GM12892 (cell line): ENCODE measurements at regions not wholly inside any gene's neighbourhood (a gene's known extent, or its start where the extent isn't known, plus 50 kb on each side); places are given as distances from the start of the nearest gene placed in this dataset.

Source experiments
- DNase-seq: peaks from one replicate; pipeline ENCODE4 v3.0.0; 2011; ENCODE audit not compliant: insufficient read length
- FAIRE-seq: peaks from 2 replicates; lab custom pipeline; 2011; peaks lifted over from hg19 to GRCh38; lab: Jason Lieb, UNC
- POLR2A ChIP-seq: IDR thresholded peaks from 2 replicates; pipeline ENCODE4 v1.6.1; 2011; ENCODE audit warnings: low read depth, low read length, control low read depth
- POLR2AphosphoS5 ChIP-seq: IDR thresholded peaks from 2 replicates; pipeline ENCODE4 v1.6.1; 2011; ENCODE audit warnings: low read depth, low read length, control low read depth
- TAF1 ChIP-seq: IDR thresholded peaks from 2 replicates; pipeline ENCODE4 v1.6.1; 2011; ENCODE audit warnings: low read depth, mild to moderate bottlenecking, control low read depth, low read length, borderline replicate concordance

- DNase-seq = no peak
- TF ChIP-seq POLR2A (no peak), POLR2AphosphoS5 (no peak), TAF1 (no peak)
- FAIRE-seq = no peak
These were observed 113.7 kb upstream of the KLF4 start for GRCh38 chr9:107603281-107603680.

- DNase-seq (no peak), FAIRE-seq (no peak)
- TF ChIP-seq TAF1 = no peak
- TF ChIP-seq POLR2A = no peak
- no peak for TF ChIP-seq POLR2AphosphoS5
These were observed 110.5 kb upstream of the KLF4 start for GRCh38 chr9:107600060-107600573.

- TF ChIP-seq POLR2AphosphoS5 (no peak), TAF1 (no peak), POLR2A (no peak)
- DNase-seq (no peak), FAIRE-seq (no peak)
These were observed 108.2 kb upstream of the KLF4 start for GRCh38 chr9:107597743-107598217.

GRCh38 chr9:107594908-107595530, 105.5 kb upstream of the KLF4 start:
- no peak for DNase-seq
- no peak for FAIRE-seq

GRCh38 chr9:107593224-107593870, 103.8 kb upstream of the KLF4 start:
- FAIRE-seq = no peak
- DNase-seq = no peak

More at GRCh38 chr9:107594908-107595530, 105.5 kb upstream of the KLF4 start:
- no peak for TF ChIP-seq POLR2A
- TF ChIP-seq POLR2AphosphoS5 = no peak
- no peak for TF ChIP-seq TAF1

GRCh38 chr9:107592424-107592823, 102.9 kb upstream of the KLF4 start:
- FAIRE-seq (no peak), DNase-seq (no peak)
- TF ChIP-seq POLR2A (no peak), POLR2AphosphoS5 (no peak), TAF1 (no peak)

More at GRCh38 chr9:107593224-107593870, 103.8 kb upstream of the KLF4 start:
- TF ChIP-seq POLR2AphosphoS5 (no peak), TAF1 (no peak), POLR2A (no peak)

GRCh38 chr9:107591781-107592180, 102.2 kb upstream of the KLF4 start:
- TF ChIP-seq POLR2AphosphoS5 (no peak), POLR2A (no peak), TAF1 (no peak)
- DNase-seq (no peak), FAIRE-seq (no peak)

GRCh38 chr9:107588393-107588792, 98.8 kb upstream of the KLF4 start:
- TF ChIP-seq POLR2A = no peak
- TF ChIP-seq TAF1 = no peak
- no peak for TF ChIP-seq POLR2AphosphoS5
- DNase-seq (no peak), FAIRE-seq (no peak)

- DNase-seq (no peak), FAIRE-seq (no peak)
- no peak for TF ChIP-seq POLR2A
These were observed 97.8 kb upstream of the KLF4 start for GRCh38 chr9:107587191-107587963.

GRCh38 chr9:107586493-107586892, 96.9 kb upstream of the KLF4 start:
- FAIRE-seq (no peak), DNase-seq (no peak)
- TF ChIP-seq POLR2A = no peak
- TF ChIP-seq TAF1 = no peak
- no peak for TF ChIP-seq POLR2AphosphoS5

GRCh38 chr9:107585465-107585864, 95.9 kb upstream of the KLF4 start:
- TF ChIP-seq TAF1 (no peak), POLR2A (no peak), POLR2AphosphoS5 (no peak)
- DNase-seq = no peak
- no peak for FAIRE-seq
